Loucy (cell line): ENCODE measurements at regions not wholly inside any gene's neighbourhood (a gene's known extent, or its start where the extent isn't known, plus 50 kb on each side); places are given as distances from the start of the nearest gene placed in this dataset.

ENCODE experiments used
- H2AFZ ChIP-seq: fragments of 200-600 bp; sonication (generic); 2 replicates; pipeline ENCODE4 v1.6.0; 2016; ENCODE audit warnings: antibody characterized with exemption, mild to moderate bottlenecking, low read length, moderate library complexity
- H3F3A ChIP-seq: fragments of 200-600 bp; 2 replicates; pipeline ENCODE4 v1.6.0; 2016; ENCODE audit warnings: antibody characterized with exemption, low read depth, mild to moderate bottlenecking
- H3K27me3 ChIP-seq: fragments of 200-600 bp; sonication (generic); 2 replicates; pipeline ENCODE4 v1.6.1; 2014; ENCODE audit warnings: low read length, mild to moderate bottlenecking; ENCODE audit not compliant: insufficient read depth, poor library complexity, severe bottlenecking
- H3K36me3 ChIP-seq: fragments of 200-600 bp; sonication (generic); 2 replicates; pipeline ENCODE4 v1.6.1; 2016; ENCODE audit warnings: low read length; ENCODE audit not compliant: insufficient read depth
- H3K4me1 ChIP-seq: fragments of 200-600 bp; sonication (generic); 2 replicates; pipeline ENCODE4 v1.5.1; 2014; ENCODE audit warnings: low read length, mild to moderate bottlenecking; ENCODE audit not compliant: insufficient read depth, poor library complexity, severe bottlenecking
- H3K4me2 ChIP-seq: fragments of 200-600 bp; sonication (generic); 2 replicates; pipeline ENCODE4 v1.6.0; 2014; ENCODE audit warnings: antibody characterized with exemption, low read length, low read depth, mild to moderate bottlenecking; ENCODE audit not compliant: poor library complexity, severe bottlenecking
- H3K4me3 ChIP-seq: fragments of 200-600 bp; sonication (generic); 2 replicates; pipeline ENCODE4 v1.5.1; 2014; ENCODE audit warnings: low read length, mild to moderate bottlenecking, mixed read lengths; ENCODE audit not compliant: poor library complexity, severe bottlenecking
- H3K79me2 ChIP-seq: fragments of 200-600 bp; sonication (generic); 2 replicates; pipeline ENCODE4 v1.6.1; 2014; ENCODE audit warnings: low read length; ENCODE audit not compliant: insufficient read depth
- H3K9ac ChIP-seq: fragments of 200-600 bp; sonication (generic); 2 replicates; pipeline ENCODE4 v1.6.0; 2014; ENCODE audit warnings: mild to moderate bottlenecking, low read depth, low read length, moderate library complexity; ENCODE audit not compliant: poor library complexity, severe bottlenecking
- H3K9me2 ChIP-seq: fragments of 200-600 bp; sonication (generic); replicated peaks from 2 replicates; pipeline ENCODE4 v1.6.1; 2016; ENCODE audit warnings: low read depth, low read length, mixed read lengths
- H3K9me3 ChIP-seq: fragments of 200-600 bp; sonication (generic); 2 replicates; pipeline ENCODE4 v1.6.1; 2014; ENCODE audit warnings: mild to moderate bottlenecking, antibody characterized with exemption, low read length, low read depth; ENCODE audit not compliant: insufficient read depth
- H4K20me1 ChIP-seq: fragments of 200-600 bp; sonication (generic); 2 replicates; pipeline ENCODE4 v1.6.0; 2014; ENCODE audit warnings: antibody characterized with exemption, low read length, mild to moderate bottlenecking; ENCODE audit not compliant: insufficient read depth, poor library complexity, severe bottlenecking
- EZH2phosphoT487 ChIP-seq: fragments of 200-600 bp; IDR thresholded peaks from 2 replicates; pipeline ENCODE4 v1.6.1; 2018; ENCODE audit warnings: antibody characterized with exemption, mild to moderate bottlenecking, moderate library complexity, borderline replicate concordance
- TF ChIP-seq, protein P1 (sequence below): fragments of 200-600 bp; sonication (generic); conservative IDR thresholded peaks from 2 replicates; pipeline ENCODE4 v1.5.1; 2014; ENCODE audit warnings: mild to moderate bottlenecking, antibody characterized with exemption, low read length

DNA sequence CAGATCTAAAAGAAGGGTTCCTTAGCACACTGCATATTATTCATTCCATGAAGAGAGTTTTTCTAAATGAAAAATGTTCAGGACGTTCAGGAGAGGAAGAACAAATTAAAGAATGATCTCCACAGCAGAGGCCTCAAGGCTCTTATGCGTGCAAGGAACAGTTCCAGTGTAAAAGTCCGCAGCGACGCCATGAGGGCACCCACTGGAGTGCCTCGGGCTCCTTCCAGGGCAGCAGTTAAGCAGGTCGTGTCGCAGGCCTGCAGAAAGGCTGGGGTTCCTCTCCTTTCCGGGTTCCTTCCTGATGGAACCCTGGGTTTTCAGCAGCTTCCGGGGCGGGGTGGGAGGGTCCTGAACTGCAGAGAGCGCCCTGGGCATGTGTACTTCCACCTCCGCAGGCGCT lies 87.1 kb upstream of the SELENOP start:
- Histone ChIP-seq H3K79me2 (no peaks in the 10 kb centered on the region), H3K4me1 (no peaks in the 10 kb centered on the region), H2AFZ (no peak overlapping the region), H3K9ac (no peak overlapping the region), H3K36me3 (no peaks in the 10 kb centered on the region), H3K27me3 (no peaks in the 10 kb centered on the region), H3K4me2 (no peak overlapping the region), H4K20me1 (no peaks in the 10 kb centered on the region), H3K4me3 (no peak overlapping the region), H3F3A (no peaks in the 10 kb centered on the region), H3K9me2 (no peaks in the 10 kb centered on the region), H3K9me3 (no peaks in the 10 kb centered on the region)
- TF ChIP-seq EZH2phosphoT487 = no peak
- TF ChIP-seq, protein P1, sequence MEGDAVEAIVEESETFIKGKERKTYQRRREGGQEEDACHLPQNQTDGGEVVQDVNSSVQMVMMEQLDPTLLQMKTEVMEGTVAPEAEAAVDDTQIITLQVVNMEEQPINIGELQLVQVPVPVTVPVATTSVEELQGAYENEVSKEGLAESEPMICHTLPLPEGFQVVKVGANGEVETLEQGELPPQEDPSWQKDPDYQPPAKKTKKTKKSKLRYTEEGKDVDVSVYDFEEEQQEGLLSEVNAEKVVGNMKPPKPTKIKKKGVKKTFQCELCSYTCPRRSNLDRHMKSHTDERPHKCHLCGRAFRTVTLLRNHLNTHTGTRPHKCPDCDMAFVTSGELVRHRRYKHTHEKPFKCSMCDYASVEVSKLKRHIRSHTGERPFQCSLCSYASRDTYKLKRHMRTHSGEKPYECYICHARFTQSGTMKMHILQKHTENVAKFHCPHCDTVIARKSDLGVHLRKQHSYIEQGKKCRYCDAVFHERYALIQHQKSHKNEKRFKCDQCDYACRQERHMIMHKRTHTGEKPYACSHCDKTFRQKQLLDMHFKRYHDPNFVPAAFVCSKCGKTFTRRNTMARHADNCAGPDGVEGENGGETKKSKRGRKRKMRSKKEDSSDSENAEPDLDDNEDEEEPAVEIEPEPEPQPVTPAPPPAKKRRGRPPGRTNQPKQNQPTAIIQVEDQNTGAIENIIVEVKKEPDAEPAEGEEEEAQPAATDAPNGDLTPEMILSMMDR = no peak

GRCh38 chr5:42896523-42896922 lies 84.8 kb upstream of the SELENOP start:
- Histone ChIP-seq H3F3A (no peaks in the 10 kb centered on the region), H3K4me1 (no peaks in the 10 kb centered on the region), H3K9me2 (no peaks in the 10 kb centered on the region), H3K9me3 (no peaks in the 10 kb centered on the region), H3K4me3 (no peak overlapping the region), H2AFZ (no peak overlapping the region), H3K27me3 (no peaks in the 10 kb centered on the region), H3K4me2 (no peak overlapping the region), H3K36me3 (no peaks in the 10 kb centered on the region), H3K79me2 (no peaks in the 10 kb centered on the region), H4K20me1 (no peaks in the 10 kb centered on the region), H3K9ac (no peak overlapping the region)
- TF ChIP-seq, protein P1 = no peak
- TF ChIP-seq EZH2phosphoT487 = no peak

DNA sequence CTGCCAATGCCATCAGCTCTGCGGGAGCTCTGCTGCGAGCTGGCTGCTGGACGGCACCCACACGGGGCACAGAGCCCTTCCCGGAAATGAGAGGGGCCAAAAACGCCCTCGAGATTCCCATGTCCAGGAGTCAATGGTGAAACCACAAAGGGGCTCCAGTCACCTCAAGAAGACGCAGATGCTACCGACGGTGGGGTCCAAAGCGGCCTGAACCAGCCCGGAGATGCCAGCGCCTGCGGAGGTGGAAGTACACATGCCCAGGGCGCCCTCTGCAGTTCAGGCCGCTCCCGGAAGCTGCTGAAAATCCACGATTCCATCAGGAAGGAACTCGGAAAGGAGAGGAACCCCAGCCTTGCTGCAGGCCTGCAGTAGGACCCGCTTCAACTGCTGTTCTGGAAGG lies 82.4 kb upstream of the SELENOP start:
- Histone ChIP-seq H3K4me3 (no peak overlapping the region), H3K4me2 (no peak overlapping the region), H3F3A (no peaks in the 10 kb centered on the region), H3K9ac (no peak overlapping the region), H4K20me1 (no peaks in the 10 kb centered on the region), H3K79me2 (no peaks in the 10 kb centered on the region), H3K4me1 (no peaks in the 10 kb centered on the region), H2AFZ (no peak overlapping the region), H3K27me3 (no peaks in the 10 kb centered on the region), H3K9me2 (no peaks in the 10 kb centered on the region), H3K9me3 (no peaks in the 10 kb centered on the region), H3K36me3 (no peaks in the 10 kb centered on the region)
- TF ChIP-seq, protein P1 = peak; percentile 41; the same call in 1 of the 2 replicates
- TF ChIP-seq EZH2phosphoT487 = no peak
